Aorta (tissue), 5 donors: ENCODE measurements at regions not wholly inside any gene's neighbourhood (a gene's known extent, or its start where the extent isn't known, plus 50 kb on each side); places are given as distances from the start of the nearest gene placed in this dataset.
"Not testable (repeated sequence)": the region's sequence is repeated elsewhere in the genome, so short reads cannot be mapped to it uniquely, and the experiment has no call there.

ENCODE experiments used
- ATAC-seq: fragments of 200-7000 bp; cut with Tn5 transposase; one replicate; pipeline ENCODE4 v1.9.1; 2022; ENCODE audit warnings: moderate library complexity; ENCODE audit not compliant: low FRiP score
- DNase-seq, 2 donors: peaks; one replicate each; pipeline ENCODE4 v3.0.0-alpha.2; 2020
- H3K27ac ChIP-seq, 2 donors: one replicate each; pipeline ENCODE4 v1.5.1; 2013; ENCODE audit warnings: low read length in 2 of 2, mild to moderate bottlenecking in 2 of 2, moderate library complexity in 2 of 2, control low read depth in 1 of 2, inconsistent platforms in 1 of 2, low read depth in 1 of 2
- H3K27me3 ChIP-seq, 2 donors: one replicate each; pipeline ENCODE4 v1.6.1; 2013; ENCODE audit warnings: control low read depth in 1 of 2, low read length in 1 of 2, mild to moderate bottlenecking in 1 of 2, moderate library complexity in 1 of 2; ENCODE audit not compliant: insufficient read depth in 2 of 2, control insufficient read depth in 1 of 2
- H3K36me3 ChIP-seq, 2 donors: one replicate each; pipeline ENCODE4 v1.6.1; 2013; ENCODE audit warnings: control low read depth in 1 of 2, low read length in 1 of 2, mild to moderate bottlenecking in 1 of 2; ENCODE audit not compliant: insufficient read depth in 2 of 2, control insufficient read depth in 1 of 2
- H3K4me1 ChIP-seq, 2 donors: one replicate each; pipeline ENCODE4 v1.6.1; 2013; ENCODE audit warnings: low read length in 2 of 2, control low read depth in 1 of 2, mild to moderate bottlenecking in 1 of 2, moderate library complexity in 1 of 2; ENCODE audit not compliant: insufficient read depth in 2 of 2, control insufficient read depth in 1 of 2
- H3K4me3 ChIP-seq, 2 donors: one replicate each; pipeline ENCODE4 v1.5.1; 2013; ENCODE audit warnings: low read length in 2 of 2, control low read depth in 1 of 2, mild to moderate bottlenecking in 1 of 2
- H3K9me3 ChIP-seq: one replicate; pipeline ENCODE4 v1.6.1; 2013; ENCODE audit warnings: mild to moderate bottlenecking, low read length; ENCODE audit not compliant: control insufficient read depth
- WGBS, 2 donors: extraction: QIAGEN DNeasy Blood & Tissue Kit; methylation state at CpG; one replicate each; pipeline ENCODE4 v1.1.7; 2013; 5-methylcytosine and 5-hydroxymethylcytosine counted together
- intact Hi-C, 2 donors: fragments of 100-400 bp; cut with DNase I; formaldehyde crosslinking; loops; one replicate each; pipeline versions ENCODE4 v1.14.2 to v1.15.0; 2022
- donor health status: healthy with polysubstance abuse.
- donor health status: Bipolar disorder and iron deficiency.
- donor health status: DM: no; HTN: no; CAD: no.
- donor health status: DM: no; HTN: no; CAD: no.
- donor health status: DM: yes; HTN: yes; CAD: no.

- Histone ChIP-seq H3K4me1 (no peaks in the 10 kb centered on the region), H3K9me3 (no peaks in the 10 kb centered on the region), H3K27ac (no peak overlapping the region), H3K27me3 (no peaks in the 10 kb centered on the region), H3K36me3 (no peaks in the 10 kb centered on the region), H3K4me3 (no peak overlapping the region)
- DNase-seq: no peak
- intact Hi-C loops: no loop called here
- no peak for ATAC-seq
- whole genome bisulfite sequencing, 2 donors: 78% methylated on average over 1 of the region's 1 CpG
Measured at GRCh38 chr5:13115476-13115875, 829.0 kb downstream of the DNAH5 start.

- Histone ChIP-seq H3K4me1 (no peaks in the 10 kb centered on the region), H3K9me3 (no peaks in the 10 kb centered on the region), H3K27ac (no peak overlapping the region), H3K27me3 (no peaks in the 10 kb centered on the region), H3K36me3 (no peaks in the 10 kb centered on the region), H3K4me3 (no peak overlapping the region)
- 43 to 51% methylated on average over 5 of the region's 5 CpGs for WGBS, 2 donors
- no peak for ATAC-seq
- DNase-seq: no peak
- intact Hi-C loops: no loop called here
Measured at GRCh38 chr5:13108265-13108664, 836.2 kb downstream of the DNAH5 start.

- DNase-seq (no peak), ATAC-seq (no peak)
- H3K4me3 ChIP-seq: no peak overlapping the region
- no peak overlapping the region for H3K27ac ChIP-seq
- H3K27me3 ChIP-seq: no peaks in the 10 kb centered on the region
- 82 to 87% methylated on average over 1 of the region's 1 CpG for WGBS, 2 donors
- no peaks in the 10 kb centered on the region for H3K4me1 ChIP-seq
- intact Hi-C loops: no loop called here
- H3K9me3 ChIP-seq: no peaks in the 10 kb centered on the region
- H3K36me3 ChIP-seq: no peaks in the 10 kb centered on the region
Measured at GRCh38 chr5:13107537-13107936, 837.0 kb downstream of the DNAH5 start.

- Histone ChIP-seq H3K9me3 (peaks cover 2% of the 10 kb centered on the region), H3K36me3 (no peaks in the 10 kb centered on the region), H3K4me3 (no peak overlapping the region), H3K27me3 (no peaks in the 10 kb centered on the region), H3K27ac (no peak overlapping the region), H3K4me1 (no peaks in the 10 kb centered on the region)
- WGBS, 2 donors: 72 to 81% methylated on average over 4 of the region's 4 CpGs
- DNase-seq: peak in 1 of 2 donors; percentile 33
- no peak for ATAC-seq
- intact Hi-C loops: no loop called here
Measured at GRCh38 chr5:13081116-13081515, 863.4 kb downstream of the DNAH5 start.

- H3K27ac ChIP-seq, H3K9me3 ChIP-seq, ATAC-seq, H3K36me3 ChIP-seq, H3K4me1 ChIP-seq, H3K4me3 ChIP-seq, intact Hi-C loops, DNase-seq, H3K27me3 ChIP-seq: not testable (repeated sequence)
- 73 to 82% methylated on average over 4 of the region's 4 CpGs for WGBS, 2 donors
Measured at GRCh38 chr5:13072936-13073335, 871.6 kb downstream of the DNAH5 start.

GRCh38 chr5:13063088-13063487, 881.4 kb downstream of the DNAH5 start:
- H3K36me3 ChIP-seq: no peaks in the 10 kb centered on the region
- H3K4me3 ChIP-seq: no peak overlapping the region
- no peak for DNase-seq
- H3K27me3 ChIP-seq: no peaks in the 10 kb centered on the region
- intact Hi-C loops: no loop called here
- 71 to 75% methylated on average over 1 of the region's 1 CpG for WGBS, 2 donors
- no peaks in the 10 kb centered on the region for H3K4me1 ChIP-seq
- ATAC-seq: no peak
- H3K9me3 ChIP-seq: no peaks in the 10 kb centered on the region
- H3K27ac ChIP-seq: no peak overlapping the region

- H3K9me3 ChIP-seq: no peaks in the 10 kb centered on the region
- no peak overlapping the region for H3K27ac ChIP-seq
- WGBS, 2 donors: 60 to 66% methylated on average over 3 of the region's 3 CpGs
- ATAC-seq (no peak), DNase-seq (no peak)
- no peaks in the 10 kb centered on the region for H3K36me3 ChIP-seq
- H3K4me3 ChIP-seq: no peak overlapping the region
- intact Hi-C loops: no loop called here
- no peaks in the 10 kb centered on the region for H3K4me1 ChIP-seq
- H3K27me3 ChIP-seq: no peaks in the 10 kb centered on the region
Measured at GRCh38 chr5:13045897-13046551, 898.5 kb downstream of the DNAH5 start.

GRCh38 chr5:13034061-13034460, 910.4 kb downstream of the DNAH5 start:
- WGBS, 2 donors: 25 to 30% methylated on average over 2 of the region's 2 CpGs
- intact Hi-C loops: no loop called here
- ATAC-seq (no peak), DNase-seq (no peak)
- Histone ChIP-seq H3K36me3 (no peaks in the 10 kb centered on the region), H3K9me3 (no peaks in the 10 kb centered on the region), H3K27me3 (no peaks in the 10 kb centered on the region), H3K4me1 (no peaks in the 10 kb centered on the region), H3K4me3 (no peak overlapping the region), H3K27ac (no peak overlapping the region)

GRCh38 chr5:13029211-13029610, 915.3 kb downstream of the DNAH5 start:
- H3K27ac ChIP-seq: no peak overlapping the region
- ATAC-seq (no peak), DNase-seq (no peak)
- no peaks in the 10 kb centered on the region for H3K9me3 ChIP-seq
- 52 to 55% methylated on average over 1 of the region's 1 CpG for WGBS, 2 donors
- no peaks in the 10 kb centered on the region for H3K4me1 ChIP-seq
- H3K27me3 ChIP-seq: no peaks in the 10 kb centered on the region
- H3K36me3 ChIP-seq: no peaks in the 10 kb centered on the region
- intact Hi-C loops: no loop called here
- no peak overlapping the region for H3K4me3 ChIP-seq
